SK-N-SH (cell line): ENCODE measurements at regions not wholly inside any gene's neighbourhood (a gene's known extent, or its start where the extent isn't known, plus 50 kb on each side); places are given as distances from the start of the nearest gene placed in this dataset.

Source experiments
- CTCF ChIP-seq: fragments of 200-600 bp; sonication (generic); IDR thresholded peaks from 2 replicates; pipeline ENCODE4 v1.6.1; 2017; ENCODE audit warnings: antibody characterized with exemption, mild to moderate bottlenecking, moderate library complexity
- MEF2A ChIP-seq: IDR thresholded peaks from 2 replicates; pipeline ENCODE4 v1.4.0; 2012; ENCODE audit warnings: low read depth, borderline replicate concordance
- TAF1 ChIP-seq: IDR thresholded peaks from 2 replicates; pipeline ENCODE4 v1.6.1; 2012; ENCODE audit warnings: low read depth, mild to moderate bottlenecking, low read length, moderate library complexity, borderline replicate concordance

DNA sequence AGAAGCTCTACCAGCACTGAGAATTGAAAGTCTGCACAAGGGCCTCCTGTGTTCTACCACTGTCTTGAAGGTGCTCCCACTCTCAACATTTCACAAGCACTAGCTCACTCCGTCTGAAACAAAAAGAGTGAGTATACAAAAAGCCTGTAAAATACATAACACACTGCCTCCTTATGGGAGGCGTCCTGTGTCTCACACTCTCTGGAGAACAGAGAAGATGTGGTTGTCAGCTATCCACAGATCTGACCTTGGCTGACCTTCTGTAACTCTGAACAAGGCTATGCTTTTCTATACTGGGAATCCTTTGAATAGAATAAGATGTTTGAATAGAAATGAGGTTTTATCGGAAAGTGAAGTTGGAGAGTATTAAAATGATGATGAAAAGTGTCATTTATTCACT, 171.3 kb upstream of the TMEM45B start:
- TF ChIP-seq TAF1 (no peak), CTCF (no peak), MEF2A (no peak)
